ENCODE measurements at regions not wholly inside any gene's neighbourhood (a gene's known extent, or its start where the extent isn't known, plus 50 kb on each side); places are given as distances from the start of the nearest gene placed in this dataset.

GRCh38 chr13:39874331-39875053 lies 219.0 kb downstream of the COG6 start (continued):
- TF ChIP-seq ZNF462 (CRISPR knock-in tag; IDR thresholded peaks at IDR 0.05) = no peak
- no peak for TF ChIP-seq EZH2phosphoT487 (IDR thresholded peaks at IDR 0.05; ENCODE audit: unreplicated experiment)
- no peak for TF ChIP-seq CREB1 (CRISPR knock-in tag; IDR thresholded peaks at IDR 0.05; ENCODE audit: low read depth)
- no peak for TF ChIP-seq CTCF (conservative IDR thresholded peaks at IDR 0.05; ENCODE audit: low read depth in 2 of 2)

- Mint-ChIP-seq H3K27ac (no peak overlapping the region), H3K4me3 (no peak overlapping the region), H3K9me3 (no peaks in the 10 kb centered on the region), H3K4me1 (peaks cover 4% of the 10 kb centered on the region; the same call in 2 of the 3 replicates), H3K27me3 (ENCODE audit: insufficient read depth, low read depth, poor library complexity) (no peaks in the 10 kb centered on the region), H3K36me3 (ENCODE audit: low read depth) (no peaks in the 10 kb centered on the region)
- Histone ChIP-seq H3K27ac (ENCODE audit: low read depth) (no peak overlapping the region), H3K4me1 (ENCODE audit: insufficient read depth) (0 out of 2 replicates have a peak, but pooled peaks cover 6% of the 10 kb centered on the region), H3F3A (replicated peaks; ENCODE audit: low read depth) (no peaks in the 10 kb centered on the region), H2AFZ (peak overlapping the region; percentile 88), H3K4me2 (no peak overlapping the region), H3K4me3 (no peak overlapping the region), H3K36me3 (ENCODE audit: insufficient read depth) (no peaks in the 10 kb centered on the region), H3K27me3 (ENCODE audit: insufficient read depth) (no peaks in the 10 kb centered on the region), H3K79me2 (replicated peaks; ENCODE audit: insufficient read depth) (no peaks in the 10 kb centered on the region), H3K9me2 (ENCODE audit: insufficient read depth) (no peaks in the 10 kb centered on the region), H4K20me1 (replicated peaks; ENCODE audit: insufficient read depth) (no peaks in the 10 kb centered on the region)
- DNase-seq (ENCODE audit: low spot score) (no peak), ATAC-seq (no peak)
- no peak for TF ChIP-seq POLR2AphosphoS5 (IDR thresholded peaks at IDR 0.05; ENCODE audit: low read depth)
- TF ChIP-seq REST (IDR thresholded peaks at IDR 0.05; ENCODE audit: unreplicated experiment) = no peak
- TF ChIP-seq NANOG (IDR thresholded peaks at IDR 0.05; ENCODE audit: borderline replicate concordance) = no peak
- no peak for TF ChIP-seq CTCF (conservative IDR thresholded peaks at IDR 0.05; ENCODE audit: low read depth in 2 of 2)
- no peak for TF ChIP-seq EZH2 (IDR thresholded peaks at IDR 0.05; ENCODE audit: low read depth, unreplicated experiment)
Measured at GRCh38 chr13:39875111-39875987, 219.9 kb downstream of the COG6 start.

Measured in GM23338 (cell line).